Endothelial cell (in vitro differentiated cells): ENCODE measurements at regions not wholly inside any gene's neighbourhood (a gene's known extent, or its start where the extent isn't known, plus 50 kb on each side); places are given as distances from the start of the nearest gene placed in this dataset.

Experiments
- DNase-seq: peaks from one replicate; pipeline ENCODE4 v3.0.0; 2021; ENCODE audit warnings: low spot score
- H3K27ac Mint-ChIP-seq: one replicate; pipeline ENCODE4 v1.8.0; 2021; ENCODE audit warnings: mixed read lengths, inconsistent platforms; ENCODE audit not compliant: unreplicated experiment
- H3K27me3 Mint-ChIP-seq: one replicate; pipeline ENCODE4 v1.8.0; 2021; ENCODE audit warnings: mild to moderate bottlenecking, moderate library complexity, mixed read lengths, inconsistent platforms; ENCODE audit not compliant: unreplicated experiment
- H3K36me3 Mint-ChIP-seq: one replicate; pipeline ENCODE4 v1.8.0; 2021; ENCODE audit warnings: mild to moderate bottlenecking, low read depth, mixed read lengths, inconsistent platforms; ENCODE audit not compliant: unreplicated experiment
- H3K4me1 Mint-ChIP-seq: one replicate; pipeline ENCODE4 v1.8.0; 2021; ENCODE audit warnings: mild to moderate bottlenecking, mixed read lengths, inconsistent platforms; ENCODE audit not compliant: unreplicated experiment
- H3K4me3 Mint-ChIP-seq: one replicate; pipeline ENCODE4 v1.8.0; 2021; ENCODE audit warnings: mild to moderate bottlenecking, mixed read lengths, inconsistent platforms; ENCODE audit not compliant: unreplicated experiment
- H3K9me3 Mint-ChIP-seq: one replicate; pipeline ENCODE4 v1.8.0; 2021; ENCODE audit warnings: mixed read lengths, inconsistent platforms; ENCODE audit not compliant: unreplicated experiment
- CTCF ChIP-seq: fragments of 200-600 bp; sonication (generic); IDR thresholded peaks from one replicate; pipeline ENCODE4 v1.5.0; 2021; ENCODE audit warnings: antibody characterized with exemption; ENCODE audit not compliant: unreplicated experiment

GRCh38 chr5:67297802-67298532, 101.4 kb upstream of the CD180 start:
- DNase-seq = no peak
- H3K4me3 Mint-ChIP-seq = no peak overlapping the region
- no peaks in the 10 kb centered on the region for H3K36me3 Mint-ChIP-seq
- H3K27me3 Mint-ChIP-seq = peaks cover 2% of the 10 kb centered on the region
- TF ChIP-seq CTCF = no peak
- H3K4me1 Mint-ChIP-seq = peaks cover 6% of the 10 kb centered on the region
- H3K27ac Mint-ChIP-seq = no peak overlapping the region
- H3K9me3 Mint-ChIP-seq = no peaks in the 10 kb centered on the region

- no peak for TF ChIP-seq CTCF
- H3K27ac Mint-ChIP-seq = no peak overlapping the region
- H3K36me3 Mint-ChIP-seq = no peaks in the 10 kb centered on the region
- no peak for DNase-seq
- no peaks in the 10 kb centered on the region for H3K9me3 Mint-ChIP-seq
- H3K27me3 Mint-ChIP-seq = peaks cover 2% of the 10 kb centered on the region
- no peak overlapping the region for H3K4me3 Mint-ChIP-seq
- peaks cover 6% of the 10 kb centered on the region for H3K4me1 Mint-ChIP-seq
These were observed 100.8 kb upstream of the CD180 start for GRCh38 chr5:67297376-67297775.

- no peak overlapping the region for H3K27ac Mint-ChIP-seq
- peaks cover 2% of the 10 kb centered on the region for H3K27me3 Mint-ChIP-seq
- TF ChIP-seq CTCF = no peak
- DNase-seq = no peak
- H3K4me1 Mint-ChIP-seq = peaks cover 6% of the 10 kb centered on the region
- H3K4me3 Mint-ChIP-seq = no peak overlapping the region
- H3K9me3 Mint-ChIP-seq = no peaks in the 10 kb centered on the region
- no peaks in the 10 kb centered on the region for H3K36me3 Mint-ChIP-seq
These were observed 97.8 kb upstream of the CD180 start for GRCh38 chr5:67294266-67294938.

GRCh38 chr5:67293226-67293625, 96.6 kb upstream of the CD180 start:
- H3K4me3 Mint-ChIP-seq = no peak overlapping the region
- TF ChIP-seq CTCF = no peak
- H3K9me3 Mint-ChIP-seq = no peaks in the 10 kb centered on the region
- H3K27ac Mint-ChIP-seq = no peak overlapping the region
- H3K4me1 Mint-ChIP-seq = peaks cover 6% of the 10 kb centered on the region
- no peaks in the 10 kb centered on the region for H3K36me3 Mint-ChIP-seq
- H3K27me3 Mint-ChIP-seq = peaks cover under 1% of the 10 kb centered on the region
- no peak for DNase-seq

GRCh38 chr5:67292201-67292940, 95.8 kb upstream of the CD180 start:
- Mint-ChIP-seq H3K4me1 (peaks cover 6% of the 10 kb centered on the region), H3K4me3 (no peak overlapping the region), H3K27ac (no peak overlapping the region), H3K27me3 (no peaks in the 10 kb centered on the region), H3K36me3 (no peaks in the 10 kb centered on the region), H3K9me3 (no peaks in the 10 kb centered on the region)
- no peak for TF ChIP-seq CTCF
- no peak for DNase-seq
